WTC11 (cell line): ENCODE measurements at regions not wholly inside any gene's neighbourhood (a gene's known extent, or its start where the extent isn't known, plus 50 kb on each side); places are given as distances from the start of the nearest gene placed in this dataset.
A peak's percentile ranks its signal among the peaks of the same experiment; 100 is the strongest.

Source experiments
- ATAC-seq: fragments of 200-7000 bp; cut with Tn5 transposase; 2 replicates; pipeline ENCODE4 v1.10.0; 2021; ENCODE audit warnings: mild to moderate bottlenecking, moderate library complexity
- CTCF ChIA-PET: fragments of 300-600 bp; sonication (Branson Sonifier 250); formaldehyde crosslinking; loops from one replicate; lab custom pipeline; 2021; ENCODE audit warnings: antibody characterized with exemption; lab: Charles Lee
- POLR2A ChIA-PET: fragments of 350-600 bp; sonication (Branson Sonifier 250); formaldehyde crosslinking; loops from one replicate; lab custom pipeline; 2021; ENCODE audit warnings: antibody characterized with exemption; lab: Charles Lee
- DNase-seq: peaks from one replicate; pipeline ENCODE4 v3.0.0; 2021; ENCODE audit warnings: low spot score
- H3K27ac Mint-ChIP-seq: 2 replicates; pipeline ENCODE4 v1.8.0; 2021; ENCODE audit warnings: mixed read lengths
- H3K27me3 Mint-ChIP-seq: 2 replicates; pipeline ENCODE4 v1.8.0; 2021; ENCODE audit warnings: low read depth, mild to moderate bottlenecking, moderate library complexity, mixed read lengths
- H3K36me3 Mint-ChIP-seq: 2 replicates; pipeline ENCODE4 v1.8.0; 2021; ENCODE audit warnings: mixed read lengths
- H3K4me1 Mint-ChIP-seq: 2 replicates; pipeline ENCODE4 v1.8.0; 2022; ENCODE audit warnings: mixed read lengths
- H3K4me3 Mint-ChIP-seq: 2 replicates; pipeline ENCODE4 v1.8.0; 2021; ENCODE audit warnings: mild to moderate bottlenecking, moderate library complexity, mixed read lengths
- H3K9me3 Mint-ChIP-seq: 2 replicates; pipeline ENCODE4 v1.8.0; 2021; ENCODE audit warnings: mixed read lengths
- CREB1 ChIP-seq: sonication (generic); formaldehyde crosslinking; IDR thresholded peaks from 2 replicates; pipeline ENCODE4 v1.8.0; 2023; ENCODE audit warnings: mild to moderate bottlenecking, missing genetic modification reagents
- JUN ChIP-seq: sonication (generic); formaldehyde crosslinking; IDR thresholded peaks from 2 replicates; pipeline ENCODE4 v1.8.0; 2023; ENCODE audit warnings: mild to moderate bottlenecking, missing genetic modification reagents
- NFATC4 ChIP-seq: fragments of 250-450 bp; sonication (Bioruptor Pico); IDR thresholded peaks from 2 replicates; pipeline ENCODE4 v1.9.0; 2021; ENCODE audit warnings: mild to moderate bottlenecking
- NFE2L1 ChIP-seq: sonication (generic); formaldehyde crosslinking; IDR thresholded peaks from 2 replicates; pipeline ENCODE4 v1.8.1; 2023; ENCODE audit warnings: missing genetic modification reagents
- NR2C2 ChIP-seq: sonication (generic); formaldehyde crosslinking; IDR thresholded peaks from 2 replicates; pipeline ENCODE4 v1.8.0; 2022; ENCODE audit warnings: mild to moderate bottlenecking, missing genetic modification reagents
- SOX15 ChIP-seq: fragments of 250-450 bp; sonication (Bioruptor Pico); IDR thresholded peaks from 2 replicates; pipeline ENCODE4 v1.9.0; 2021; ENCODE audit warnings: mild to moderate bottlenecking
- TCF7 ChIP-seq: sonication (generic); formaldehyde crosslinking; IDR thresholded peaks from 2 replicates; pipeline ENCODE4 v1.8.0; 2022; ENCODE audit warnings: mild to moderate bottlenecking, low read depth, missing genetic modification reagents, moderate library complexity
- ZNF317 ChIP-seq: sonication (generic); formaldehyde crosslinking; IDR thresholded peaks from 2 replicates; pipeline ENCODE4 v1.8.1; 2023; ENCODE audit warnings: low read depth, mild to moderate bottlenecking, moderate library complexity, missing genetic modification reagents, borderline replicate concordance
- TF ChIP-seq, protein P1 (sequence below): fragments of 250-450 bp; sonication (Bioruptor Pico); IDR thresholded peaks from 2 replicates; pipeline ENCODE4 v1.9.0; 2021; ENCODE audit warnings: mild to moderate bottlenecking
- TF ChIP-seq, protein P2 (sequence below): fragments of 250-450 bp; sonication (Bioruptor Pico); IDR thresholded peaks from 2 replicates; pipeline ENCODE4 v1.8.0; 2021; ENCODE audit warnings: mild to moderate bottlenecking
- TF ChIP-seq, protein P3 (sequence below): fragments of 250-450 bp; sonication (Bioruptor Pico); conservative IDR thresholded peaks from 2 replicates; pipeline ENCODE4 v1.9.0; 2021; ENCODE audit warnings: mild to moderate bottlenecking
- TF ChIP-seq, protein P4 (sequence below): fragments of 200-600 bp; IDR thresholded peaks from 2 replicates; pipeline ENCODE4 v1.8.0; 2022; ENCODE audit warnings: antibody characterized with exemption
- TF ChIP-seq, protein P5 (sequence below): sonication (generic); formaldehyde crosslinking; IDR thresholded peaks from 2 replicates; pipeline ENCODE4 v1.8.1; 2022; ENCODE audit warnings: mild to moderate bottlenecking, moderate library complexity, missing genetic modification reagents
- TF ChIP-seq, protein P6 (sequence below): sonication (generic); formaldehyde crosslinking; IDR thresholded peaks from 2 replicates; pipeline ENCODE4 v1.8.1; 2023; ENCODE audit warnings: mild to moderate bottlenecking, missing genetic modification reagents
- TF ChIP-seq, protein P7 (sequence below): sonication (generic); formaldehyde crosslinking; IDR thresholded peaks from 2 replicates; pipeline ENCODE4 v1.8.1; 2023; ENCODE audit warnings: mild to moderate bottlenecking, missing genetic modification reagents

DNA sequence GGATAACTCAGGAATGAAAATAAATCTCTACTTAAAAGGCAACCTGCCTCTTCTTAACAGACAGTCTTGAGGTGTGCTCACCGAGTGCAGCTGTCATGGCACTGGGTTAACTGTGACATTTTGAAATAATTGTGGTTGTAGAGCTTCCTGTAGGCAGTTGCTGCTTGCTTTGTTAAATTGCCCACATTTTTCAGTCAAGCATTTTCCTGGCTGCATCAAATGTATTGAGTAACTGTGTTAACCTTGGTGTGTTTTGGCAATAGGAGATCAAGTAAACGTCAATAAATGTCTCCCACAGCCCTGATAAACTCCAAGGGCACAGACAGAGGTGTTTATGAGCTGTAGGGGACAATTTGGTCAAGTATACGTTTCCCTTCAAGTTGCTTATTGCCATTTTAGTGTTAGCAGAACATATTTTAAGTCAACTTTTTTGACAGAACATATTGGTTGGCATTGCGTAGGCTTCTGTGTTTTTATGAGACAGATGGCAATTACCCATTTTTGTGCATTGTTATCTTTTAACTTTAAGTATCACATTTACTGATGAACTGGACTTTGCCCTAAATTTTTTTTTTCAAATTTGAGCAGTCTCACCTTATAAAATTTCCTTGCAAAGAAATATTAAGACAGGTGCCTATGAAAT is 527.4 kb downstream of the C4orf33 start (continued):
- TF ChIP-seq JUN (CRISPR knock-in tag), result no peak
- TF ChIP-seq, protein P1, sequence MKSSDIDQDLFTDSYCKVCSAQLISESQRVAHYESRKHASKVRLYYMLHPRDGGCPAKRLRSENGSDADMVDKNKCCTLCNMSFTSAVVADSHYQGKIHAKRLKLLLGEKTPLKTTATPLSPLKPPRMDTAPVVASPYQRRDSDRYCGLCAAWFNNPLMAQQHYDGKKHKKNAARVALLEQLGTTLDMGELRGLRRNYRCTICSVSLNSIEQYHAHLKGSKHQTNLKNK, result no peak
- no peak for TF ChIP-seq CREB1 (CRISPR knock-in tag)
- no peak for TF ChIP-seq ZNF317 (CRISPR knock-in tag)
- TF ChIP-seq, protein P2, sequence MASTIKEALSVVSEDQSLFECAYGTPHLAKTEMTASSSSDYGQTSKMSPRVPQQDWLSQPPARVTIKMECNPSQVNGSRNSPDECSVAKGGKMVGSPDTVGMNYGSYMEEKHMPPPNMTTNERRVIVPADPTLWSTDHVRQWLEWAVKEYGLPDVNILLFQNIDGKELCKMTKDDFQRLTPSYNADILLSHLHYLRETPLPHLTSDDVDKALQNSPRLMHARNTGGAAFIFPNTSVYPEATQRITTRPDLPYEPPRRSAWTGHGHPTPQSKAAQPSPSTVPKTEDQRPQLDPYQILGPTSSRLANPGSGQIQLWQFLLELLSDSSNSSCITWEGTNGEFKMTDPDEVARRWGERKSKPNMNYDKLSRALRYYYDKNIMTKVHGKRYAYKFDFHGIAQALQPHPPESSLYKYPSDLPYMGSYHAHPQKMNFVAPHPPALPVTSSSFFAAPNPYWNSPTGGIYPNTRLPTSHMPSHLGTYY, result no peak

DNA sequence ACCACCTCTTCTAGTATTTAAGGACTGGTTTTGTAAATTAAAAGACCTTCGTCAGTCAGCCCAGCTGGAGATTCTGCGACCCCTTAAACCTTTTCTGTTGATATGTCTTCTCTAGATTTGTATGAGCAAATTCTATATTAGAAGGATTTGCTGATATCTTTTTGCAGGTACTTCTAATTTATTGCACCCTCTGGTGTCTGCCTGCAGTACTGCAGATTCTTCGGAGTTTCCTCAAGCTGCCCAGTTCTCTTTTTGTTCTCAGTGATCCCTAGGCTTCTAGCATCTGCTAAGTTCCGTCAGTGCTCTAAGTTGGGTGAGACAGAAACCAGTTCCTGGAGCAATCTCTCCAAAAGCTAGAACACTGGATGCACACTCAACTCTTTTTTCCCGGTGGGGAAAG is 545.2 kb downstream of the C4orf33 start:
- no peak overlapping the region for H3K4me3 Mint-ChIP-seq
- TF ChIP-seq, protein P3, sequence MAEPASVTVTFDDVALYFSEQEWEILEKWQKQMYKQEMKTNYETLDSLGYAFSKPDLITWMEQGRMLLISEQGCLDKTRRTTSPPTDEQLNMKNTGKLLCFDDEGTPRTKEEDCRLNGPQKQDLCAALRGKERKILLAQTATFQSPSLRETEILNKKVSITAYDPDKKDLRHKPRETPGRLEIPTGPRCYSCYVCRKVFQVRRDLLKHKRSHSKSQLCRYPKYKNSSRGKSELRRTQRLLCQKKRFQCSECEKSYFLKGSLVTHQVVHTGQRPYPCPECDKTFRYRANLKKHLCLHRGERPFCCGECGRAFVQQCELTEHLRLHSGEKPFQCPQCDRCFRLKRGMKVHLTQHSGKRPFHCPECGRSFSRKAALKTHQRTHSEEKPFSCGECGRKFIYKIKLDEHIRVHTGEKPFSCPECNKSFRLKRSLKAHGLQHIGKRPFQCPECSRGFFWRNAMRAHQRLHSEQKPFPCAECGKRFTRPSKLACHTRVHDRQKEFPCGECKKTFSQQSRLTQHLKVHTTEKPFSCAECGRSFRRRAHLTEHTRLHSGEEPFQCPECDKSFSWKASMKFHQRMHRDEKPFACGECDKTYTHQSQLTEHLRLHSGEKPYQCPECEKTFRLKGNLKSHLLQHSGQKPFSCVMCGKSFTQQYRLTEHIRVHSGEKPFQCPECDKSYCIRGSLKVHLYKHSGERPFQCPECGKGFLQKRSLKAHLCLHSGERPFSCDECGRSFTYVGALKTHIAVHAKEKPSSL, result no peak
- TF ChIP-seq, protein P4, sequence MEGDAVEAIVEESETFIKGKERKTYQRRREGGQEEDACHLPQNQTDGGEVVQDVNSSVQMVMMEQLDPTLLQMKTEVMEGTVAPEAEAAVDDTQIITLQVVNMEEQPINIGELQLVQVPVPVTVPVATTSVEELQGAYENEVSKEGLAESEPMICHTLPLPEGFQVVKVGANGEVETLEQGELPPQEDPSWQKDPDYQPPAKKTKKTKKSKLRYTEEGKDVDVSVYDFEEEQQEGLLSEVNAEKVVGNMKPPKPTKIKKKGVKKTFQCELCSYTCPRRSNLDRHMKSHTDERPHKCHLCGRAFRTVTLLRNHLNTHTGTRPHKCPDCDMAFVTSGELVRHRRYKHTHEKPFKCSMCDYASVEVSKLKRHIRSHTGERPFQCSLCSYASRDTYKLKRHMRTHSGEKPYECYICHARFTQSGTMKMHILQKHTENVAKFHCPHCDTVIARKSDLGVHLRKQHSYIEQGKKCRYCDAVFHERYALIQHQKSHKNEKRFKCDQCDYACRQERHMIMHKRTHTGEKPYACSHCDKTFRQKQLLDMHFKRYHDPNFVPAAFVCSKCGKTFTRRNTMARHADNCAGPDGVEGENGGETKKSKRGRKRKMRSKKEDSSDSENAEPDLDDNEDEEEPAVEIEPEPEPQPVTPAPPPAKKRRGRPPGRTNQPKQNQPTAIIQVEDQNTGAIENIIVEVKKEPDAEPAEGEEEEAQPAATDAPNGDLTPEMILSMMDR, result peak; percentile 73; the same call in 1 of the 2 replicates
- peak; percentile 89 for ATAC-seq
- peak; percentile 72 for DNase-seq
- H3K36me3 Mint-ChIP-seq, result peaks cover 6% of the 10 kb centered on the region
- POLR2A ChIA-PET, result no interaction called here
- CTCF ChIA-PET, result interaction anchor here (0.5 to 2.2 kb wide), 12 partner anchors 10 to 295 kb away, joined by 3 to 14 read pairs (median 4); no protein-coding TSS in a partner anchor
- no peak overlapping the region for H3K27ac Mint-ChIP-seq
- no peaks in the 10 kb centered on the region for H3K27me3 Mint-ChIP-seq
- H3K9me3 Mint-ChIP-seq, result peaks cover 18% of the 10 kb centered on the region
- H3K4me1 Mint-ChIP-seq, result peaks cover 8% of the 10 kb centered on the region; the same call in 1 of the 2 replicates

DNA sequence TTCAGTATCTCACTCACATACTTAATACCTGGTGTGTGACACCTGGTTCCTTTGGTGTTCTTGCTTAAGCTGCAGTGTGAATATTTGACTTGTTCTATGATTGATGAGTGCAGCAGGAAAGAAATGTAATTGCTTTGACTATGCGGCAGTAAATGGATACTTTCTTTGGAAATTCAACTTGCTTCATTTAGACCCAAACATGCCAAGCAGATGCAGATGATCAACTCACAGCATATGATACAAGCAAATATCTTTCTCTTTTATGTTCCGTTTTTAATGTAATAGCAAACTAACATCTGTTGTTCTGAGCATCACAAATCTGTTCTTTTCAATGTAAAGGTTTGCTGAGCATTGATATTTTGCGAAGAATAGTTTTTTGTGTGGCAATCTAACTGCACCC is 549.5 kb downstream of the C4orf33 start:
- no peak for ATAC-seq
- H3K27ac Mint-ChIP-seq, result no peak overlapping the region
- H3K4me3 Mint-ChIP-seq, result no peak overlapping the region
- no peaks in the 10 kb centered on the region for H3K27me3 Mint-ChIP-seq
- POLR2A ChIA-PET, result no interaction called here
- peaks cover 2% of the 10 kb centered on the region for H3K36me3 Mint-ChIP-seq
- CTCF ChIA-PET, result no interaction called here
- H3K4me1 Mint-ChIP-seq, result peaks cover 7% of the 10 kb centered on the region; the same call in 1 of the 2 replicates
- TF ChIP-seq, protein P5, sequence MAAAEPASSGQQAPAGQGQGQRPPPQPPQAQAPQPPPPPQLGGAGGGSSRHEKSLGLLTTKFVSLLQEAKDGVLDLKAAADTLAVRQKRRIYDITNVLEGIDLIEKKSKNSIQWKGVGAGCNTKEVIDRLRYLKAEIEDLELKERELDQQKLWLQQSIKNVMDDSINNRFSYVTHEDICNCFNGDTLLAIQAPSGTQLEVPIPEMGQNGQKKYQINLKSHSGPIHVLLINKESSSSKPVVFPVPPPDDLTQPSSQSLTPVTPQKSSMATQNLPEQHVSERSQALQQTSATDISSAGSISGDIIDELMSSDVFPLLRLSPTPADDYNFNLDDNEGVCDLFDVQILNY (CRISPR knock-in tag), result no peak
- TF ChIP-seq, protein P6, sequence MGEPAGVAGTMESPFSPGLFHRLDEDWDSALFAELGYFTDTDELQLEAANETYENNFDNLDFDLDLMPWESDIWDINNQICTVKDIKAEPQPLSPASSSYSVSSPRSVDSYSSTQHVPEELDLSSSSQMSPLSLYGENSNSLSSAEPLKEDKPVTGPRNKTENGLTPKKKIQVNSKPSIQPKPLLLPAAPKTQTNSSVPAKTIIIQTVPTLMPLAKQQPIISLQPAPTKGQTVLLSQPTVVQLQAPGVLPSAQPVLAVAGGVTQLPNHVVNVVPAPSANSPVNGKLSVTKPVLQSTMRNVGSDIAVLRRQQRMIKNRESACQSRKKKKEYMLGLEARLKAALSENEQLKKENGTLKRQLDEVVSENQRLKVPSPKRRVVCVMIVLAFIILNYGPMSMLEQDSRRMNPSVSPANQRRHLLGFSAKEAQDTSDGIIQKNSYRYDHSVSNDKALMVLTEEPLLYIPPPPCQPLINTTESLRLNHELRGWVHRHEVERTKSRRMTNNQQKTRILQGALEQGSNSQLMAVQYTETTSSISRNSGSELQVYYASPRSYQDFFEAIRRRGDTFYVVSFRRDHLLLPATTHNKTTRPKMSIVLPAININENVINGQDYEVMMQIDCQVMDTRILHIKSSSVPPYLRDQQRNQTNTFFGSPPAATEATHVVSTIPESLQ (CRISPR knock-in tag), result no peak
- TF ChIP-seq TCF7 (CRISPR knock-in tag) (no peak), NFE2L1 (CRISPR knock-in tag) (no peak), NR2C2 (CRISPR knock-in tag) (no peak), SOX15 (CRISPR knock-in tag) (no peak), NFATC4 (CRISPR knock-in tag) (no peak)
- TF ChIP-seq, protein P2, result no peak
- TF ChIP-seq, protein P7, sequence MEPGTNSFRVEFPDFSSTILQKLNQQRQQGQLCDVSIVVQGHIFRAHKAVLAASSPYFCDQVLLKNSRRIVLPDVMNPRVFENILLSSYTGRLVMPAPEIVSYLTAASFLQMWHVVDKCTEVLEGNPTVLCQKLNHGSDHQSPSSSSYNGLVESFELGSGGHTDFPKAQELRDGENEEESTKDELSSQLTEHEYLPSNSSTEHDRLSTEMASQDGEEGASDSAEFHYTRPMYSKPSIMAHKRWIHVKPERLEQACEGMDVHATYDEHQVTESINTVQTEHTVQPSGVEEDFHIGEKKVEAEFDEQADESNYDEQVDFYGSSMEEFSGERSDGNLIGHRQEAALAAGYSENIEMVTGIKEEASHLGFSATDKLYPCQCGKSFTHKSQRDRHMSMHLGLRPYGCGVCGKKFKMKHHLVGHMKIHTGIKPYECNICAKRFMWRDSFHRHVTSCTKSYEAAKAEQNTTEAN (CRISPR knock-in tag), result no peak
- no peak for DNase-seq
- H3K9me3 Mint-ChIP-seq, result peaks cover 7% of the 10 kb centered on the region; the same call in 1 of the 2 replicates
